SK-N-SH treated with all-trans-retinoic acid at 6 μM for 48 hours (cell line): ENCODE measurements at regions not wholly inside any gene's neighbourhood (a gene's known extent, or its start where the extent isn't known, plus 50 kb on each side); places are given as distances from the start of the nearest gene placed in this dataset.

Experiments used
- ARNTL ChIP-seq: fragments of 450-650 bp; formaldehyde crosslinking; IDR thresholded peaks from 2 replicates; pipeline ENCODE4 v1.5.0; 2020; ENCODE audit warnings: low read depth, mild to moderate bottlenecking, moderate library complexity, borderline replicate concordance
- GLIS3 ChIP-seq: fragments of 250-450 bp; sonication (Bioruptor Pico); IDR thresholded peaks from 2 replicates; pipeline ENCODE4 v1.5.0; 2020; ENCODE audit warnings: mild to moderate bottlenecking, moderate library complexity
- ISL1 ChIP-seq: fragments of 250-450 bp; sonication (Bioruptor Pico); IDR thresholded peaks from 2 replicates; pipeline ENCODE4 v2.1.2; 2022; ENCODE audit warnings: mild to moderate bottlenecking, moderate library complexity
- OSR1 ChIP-seq: fragments of 250-450 bp; sonication (Bioruptor Pico); IDR thresholded peaks from 2 replicates; pipeline ENCODE4 v1.8.0; 2022; ENCODE audit warnings: moderate library complexity, mild to moderate bottlenecking, inconsistent platforms
- RARB ChIP-seq: fragments of 250-450 bp; sonication (Bioruptor Pico); IDR thresholded peaks from 2 replicates; pipeline ENCODE4 v1.8.0; 2021; ENCODE audit warnings: mild to moderate bottlenecking, moderate library complexity
- ZFP3 ChIP-seq: fragments of 250-450 bp; sonication (Bioruptor Pico); IDR thresholded peaks from 2 replicates; pipeline ENCODE4 v1.5.0; 2020; ENCODE audit warnings: mild to moderate bottlenecking, moderate library complexity
- ZFP30 ChIP-seq: fragments of 450-650 bp; formaldehyde crosslinking; IDR thresholded peaks from 2 replicates; pipeline ENCODE4 v1.5.0; 2022; ENCODE audit warnings: mild to moderate bottlenecking, moderate library complexity
- ZNF565 ChIP-seq: fragments of 450-650 bp; formaldehyde crosslinking; conservative IDR thresholded peaks from 2 replicates; pipeline ENCODE4 v1.5.0; 2020; ENCODE audit warnings: low read depth, mild to moderate bottlenecking, moderate library complexity
- ZNF70 ChIP-seq: fragments of 450-650 bp; formaldehyde crosslinking; IDR thresholded peaks from 2 replicates; pipeline ENCODE4 v1.5.0; 2020; ENCODE audit warnings: mild to moderate bottlenecking, moderate library complexity
- TF ChIP-seq, protein P1 (sequence below): fragments of 250-450 bp; sonication (Bioruptor Pico); IDR thresholded peaks from 2 replicates; pipeline ENCODE4 v1.8.0; 2020; ENCODE audit warnings: mild to moderate bottlenecking, moderate library complexity, borderline replicate concordance
- TF ChIP-seq, protein P2 (sequence below): fragments of 250-450 bp; sonication (Bioruptor Pico); IDR thresholded peaks from 2 replicates; pipeline ENCODE4 v1.5.0; 2020; ENCODE audit warnings: mild to moderate bottlenecking, moderate library complexity
- TF ChIP-seq, protein P3 (sequence below): fragments of 250-450 bp; sonication (Bioruptor Pico); IDR thresholded peaks from 2 replicates; pipeline ENCODE4 v1.8.0; 2021; ENCODE audit warnings: low read depth, mild to moderate bottlenecking, moderate library complexity, borderline replicate concordance
- TF ChIP-seq, protein P4 (sequence below): fragments of 250-450 bp; sonication (Bioruptor Pico); IDR thresholded peaks from 2 replicates; pipeline ENCODE4 v1.5.1; 2020; ENCODE audit warnings: low read depth, mild to moderate bottlenecking, moderate library complexity

DNA sequence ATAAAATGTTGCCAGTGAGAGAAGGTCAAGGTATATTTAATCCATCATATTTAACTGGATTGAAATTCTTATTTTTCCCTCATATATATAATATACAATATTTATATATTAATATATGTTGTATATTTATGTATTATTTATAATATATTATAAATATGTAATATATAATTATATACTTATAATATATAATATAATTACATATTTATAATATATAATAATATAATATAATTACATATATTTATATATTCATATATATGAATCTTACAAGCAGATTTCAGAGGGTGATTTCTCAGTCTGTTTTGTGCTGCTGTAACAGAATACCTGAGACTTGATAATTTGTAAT is 52.7 kb upstream of the TLE3 start:
- TF ChIP-seq ZNF70 (no peak), ZFP30 (CRISPR knock-in tag) (no peak), ZNF565 (no peak), ZFP3 (CRISPR knock-in tag) (no peak), GLIS3 (CRISPR knock-in tag) (no peak), OSR1 (CRISPR knock-in tag) (no peak), ARNTL (no peak), ISL1 (CRISPR knock-in tag) (no peak), RARB (CRISPR knock-in tag) (no peak)
- TF ChIP-seq, protein P1, sequence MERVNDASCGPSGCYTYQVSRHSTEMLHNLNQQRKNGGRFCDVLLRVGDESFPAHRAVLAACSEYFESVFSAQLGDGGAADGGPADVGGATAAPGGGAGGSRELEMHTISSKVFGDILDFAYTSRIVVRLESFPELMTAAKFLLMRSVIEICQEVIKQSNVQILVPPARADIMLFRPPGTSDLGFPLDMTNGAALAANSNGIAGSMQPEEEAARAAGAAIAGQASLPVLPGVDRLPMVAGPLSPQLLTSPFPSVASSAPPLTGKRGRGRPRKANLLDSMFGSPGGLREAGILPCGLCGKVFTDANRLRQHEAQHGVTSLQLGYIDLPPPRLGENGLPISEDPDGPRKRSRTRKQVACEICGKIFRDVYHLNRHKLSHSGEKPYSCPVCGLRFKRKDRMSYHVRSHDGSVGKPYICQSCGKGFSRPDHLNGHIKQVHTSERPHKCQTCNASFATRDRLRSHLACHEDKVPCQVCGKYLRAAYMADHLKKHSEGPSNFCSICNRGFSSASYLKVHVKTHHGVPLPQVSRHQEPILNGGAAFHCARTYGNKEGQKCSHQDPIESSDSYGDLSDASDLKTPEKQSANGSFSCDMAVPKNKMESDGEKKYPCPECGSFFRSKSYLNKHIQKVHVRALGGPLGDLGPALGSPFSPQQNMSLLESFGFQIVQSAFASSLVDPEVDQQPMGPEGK, result no peak
- TF ChIP-seq, protein P2, sequence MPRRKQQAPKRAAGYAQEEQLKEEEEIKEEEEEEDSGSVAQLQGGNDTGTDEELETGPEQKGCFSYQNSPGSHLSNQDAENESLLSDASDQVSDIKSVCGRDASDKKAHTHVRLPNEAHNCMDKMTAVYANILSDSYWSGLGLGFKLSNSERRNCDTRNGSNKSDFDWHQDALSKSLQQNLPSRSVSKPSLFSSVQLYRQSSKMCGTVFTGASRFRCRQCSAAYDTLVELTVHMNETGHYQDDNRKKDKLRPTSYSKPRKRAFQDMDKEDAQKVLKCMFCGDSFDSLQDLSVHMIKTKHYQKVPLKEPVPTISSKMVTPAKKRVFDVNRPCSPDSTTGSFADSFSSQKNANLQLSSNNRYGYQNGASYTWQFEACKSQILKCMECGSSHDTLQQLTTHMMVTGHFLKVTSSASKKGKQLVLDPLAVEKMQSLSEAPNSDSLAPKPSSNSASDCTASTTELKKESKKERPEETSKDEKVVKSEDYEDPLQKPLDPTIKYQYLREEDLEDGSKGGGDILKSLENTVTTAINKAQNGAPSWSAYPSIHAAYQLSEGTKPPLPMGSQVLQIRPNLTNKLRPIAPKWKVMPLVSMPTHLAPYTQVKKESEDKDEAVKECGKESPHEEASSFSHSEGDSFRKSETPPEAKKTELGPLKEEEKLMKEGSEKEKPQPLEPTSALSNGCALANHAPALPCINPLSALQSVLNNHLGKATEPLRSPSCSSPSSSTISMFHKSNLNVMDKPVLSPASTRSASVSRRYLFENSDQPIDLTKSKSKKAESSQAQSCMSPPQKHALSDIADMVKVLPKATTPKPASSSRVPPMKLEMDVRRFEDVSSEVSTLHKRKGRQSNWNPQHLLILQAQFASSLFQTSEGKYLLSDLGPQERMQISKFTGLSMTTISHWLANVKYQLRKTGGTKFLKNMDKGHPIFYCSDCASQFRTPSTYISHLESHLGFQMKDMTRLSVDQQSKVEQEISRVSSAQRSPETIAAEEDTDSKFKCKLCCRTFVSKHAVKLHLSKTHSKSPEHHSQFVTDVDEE (CRISPR knock-in tag), result no peak
- TF ChIP-seq, protein P3, sequence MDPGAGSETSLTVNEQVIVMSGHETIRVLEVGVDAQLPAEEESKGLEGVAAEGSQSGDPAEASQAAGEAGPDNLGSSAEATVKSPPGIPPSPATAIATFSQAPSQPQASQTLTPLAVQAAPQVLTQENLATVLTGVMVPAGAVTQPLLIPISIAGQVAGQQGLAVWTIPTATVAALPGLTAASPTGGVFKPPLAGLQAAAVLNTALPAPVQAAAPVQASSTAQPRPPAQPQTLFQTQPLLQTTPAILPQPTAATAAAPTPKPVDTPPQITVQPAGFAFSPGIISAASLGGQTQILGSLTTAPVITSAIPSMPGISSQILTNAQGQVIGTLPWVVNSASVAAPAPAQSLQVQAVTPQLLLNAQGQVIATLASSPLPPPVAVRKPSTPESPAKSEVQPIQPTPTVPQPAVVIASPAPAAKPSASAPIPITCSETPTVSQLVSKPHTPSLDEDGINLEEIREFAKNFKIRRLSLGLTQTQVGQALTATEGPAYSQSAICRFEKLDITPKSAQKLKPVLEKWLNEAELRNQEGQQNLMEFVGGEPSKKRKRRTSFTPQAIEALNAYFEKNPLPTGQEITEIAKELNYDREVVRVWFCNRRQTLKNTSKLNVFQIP (CRISPR knock-in tag), result no peak
- TF ChIP-seq, protein P4, sequence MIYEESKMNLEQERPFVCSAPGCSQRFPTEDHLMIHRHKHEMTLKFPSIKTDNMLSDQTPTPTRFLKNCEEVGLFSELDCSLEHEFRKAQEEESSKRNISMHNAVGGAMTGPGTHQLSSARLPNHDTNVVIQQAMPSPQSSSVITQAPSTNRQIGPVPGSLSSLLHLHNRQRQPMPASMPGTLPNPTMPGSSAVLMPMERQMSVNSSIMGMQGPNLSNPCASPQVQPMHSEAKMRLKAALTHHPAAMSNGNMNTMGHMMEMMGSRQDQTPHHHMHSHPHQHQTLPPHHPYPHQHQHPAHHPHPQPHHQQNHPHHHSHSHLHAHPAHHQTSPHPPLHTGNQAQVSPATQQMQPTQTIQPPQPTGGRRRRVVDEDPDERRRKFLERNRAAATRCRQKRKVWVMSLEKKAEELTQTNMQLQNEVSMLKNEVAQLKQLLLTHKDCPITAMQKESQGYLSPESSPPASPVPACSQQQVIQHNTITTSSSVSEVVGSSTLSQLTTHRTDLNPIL (CRISPR knock-in tag), result no peak
